Activated naive CD4-positive, alpha-beta T cell treated with anti-CD3 and anti-CD28 coated beads, Interleukin-2, amount 10 ng/mL, durations not matched to agents 7 days and 5 days (primary cell): ENCODE measurements at regions not wholly inside any gene's neighbourhood (a gene's known extent, or its start where the extent isn't known, plus 50 kb on each side); places are given as distances from the start of the nearest gene placed in this dataset.
A peak's percentile ranks its signal among the peaks of the same experiment; 100 is the strongest.
"Not testable (repeated sequence)": the region's sequence is repeated elsewhere in the genome, so short reads cannot be mapped to it uniquely, and the experiment has no call there.

Experiments
- CTCF ChIA-PET: fragments of 350-600 bp; sonication (Branson Sonifier 250); formaldehyde crosslinking; loops from one replicate; lab custom pipeline; 2021; ENCODE audit warnings: antibody characterized with exemption; lab: Charles Lee
- DNase-seq: peaks from one replicate; pipeline ENCODE4 v3.0.0-alpha.2; 2020
- H3K27ac Mint-ChIP-seq: one replicate; pipeline ENCODE4 v1.8.0; 2021; ENCODE audit warnings: mild to moderate bottlenecking, moderate library complexity, mixed read lengths
- H3K27me3 Mint-ChIP-seq: one replicate; pipeline ENCODE4 v1.8.0; 2021; ENCODE audit warnings: mild to moderate bottlenecking, mixed read lengths
- H3K36me3 Mint-ChIP-seq: one replicate; pipeline ENCODE4 v1.8.0; 2021; ENCODE audit warnings: mixed read lengths
- H3K4me1 Mint-ChIP-seq: one replicate; pipeline ENCODE4 v1.8.0; 2021; ENCODE audit warnings: mixed read lengths
- H3K4me3 Mint-ChIP-seq: one replicate; pipeline ENCODE4 v1.8.0; 2021; ENCODE audit warnings: mild to moderate bottlenecking, moderate library complexity, mixed read lengths
- H3K9me3 Mint-ChIP-seq: one replicate; pipeline ENCODE4 v1.8.0; 2021; ENCODE audit warnings: mixed read lengths

DNA sequence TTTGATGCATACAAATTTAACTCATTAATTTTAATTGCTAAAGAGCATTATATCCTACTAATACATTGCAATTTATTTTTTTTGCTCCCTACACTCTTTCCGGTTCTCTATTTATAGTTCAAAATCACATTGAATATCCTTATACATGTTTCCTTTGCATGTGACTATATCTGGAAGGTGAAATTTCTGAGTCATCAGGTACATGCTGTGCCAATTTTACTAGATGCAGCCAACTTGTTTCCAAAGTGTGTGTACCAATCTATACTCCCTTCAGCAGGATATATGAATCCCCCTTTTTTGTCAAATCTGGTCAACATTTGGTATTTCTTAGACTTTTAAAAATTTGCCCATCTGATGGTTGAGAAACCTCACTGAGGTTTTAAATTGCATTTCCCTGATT is 602.9 kb upstream of the CAMK1G start:
- Mint-ChIP-seq H3K27ac (no peak overlapping the region), H3K36me3 (no peaks in the 10 kb centered on the region), H3K4me1 (no peaks in the 10 kb centered on the region), H3K27me3 (peaks cover under 1% of the 10 kb centered on the region), H3K4me3 (no peak overlapping the region), H3K9me3 (no peaks in the 10 kb centered on the region)
- CTCF ChIA-PET = no interaction called here
- no peak for DNase-seq

DNA sequence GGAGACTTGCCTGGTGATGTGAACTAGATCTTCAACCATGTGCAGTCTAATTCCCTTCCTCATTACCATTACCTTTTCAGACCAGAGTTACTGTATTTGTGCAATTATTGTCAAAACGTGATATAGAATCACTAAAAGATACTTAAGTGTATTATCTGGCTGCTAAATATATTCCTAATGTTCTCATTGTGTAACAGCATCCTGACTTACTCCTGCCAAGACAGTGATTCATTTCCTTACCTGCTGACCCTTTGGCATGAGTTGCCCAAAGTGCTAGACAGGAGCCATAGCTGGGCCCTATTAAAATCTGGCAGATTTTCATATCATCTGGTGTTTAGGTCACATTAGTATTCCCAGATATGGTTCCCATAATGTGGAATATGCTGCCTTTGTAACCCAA is 598.3 kb upstream of the CAMK1G start:
- no peaks in the 10 kb centered on the region for H3K27me3 Mint-ChIP-seq
- H3K9me3 Mint-ChIP-seq = no peaks in the 10 kb centered on the region
- no peaks in the 10 kb centered on the region for H3K36me3 Mint-ChIP-seq

DNA sequence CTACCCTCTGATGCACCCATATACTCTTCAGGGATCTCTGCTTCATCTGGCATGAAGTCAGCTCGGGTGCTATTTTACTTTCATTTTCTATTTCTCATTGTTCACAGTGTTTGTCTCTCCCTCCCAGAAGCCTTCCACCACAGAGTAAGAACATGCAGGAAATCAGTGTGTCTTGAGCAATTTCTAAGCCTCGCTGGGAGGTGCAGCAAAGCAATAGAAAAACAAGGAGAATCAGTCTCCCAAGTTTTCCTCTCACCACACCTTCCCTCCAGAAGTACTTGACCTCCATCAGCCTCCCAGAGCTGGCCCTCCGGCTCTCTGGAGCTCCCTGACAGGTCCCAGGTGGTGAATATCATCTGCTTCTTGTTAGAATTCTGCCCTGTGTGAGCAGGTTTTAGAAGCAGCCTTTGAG is 594.7 kb upstream of the CAMK1G start:
- CTCF ChIA-PET = no interaction called here
- H3K4me3 Mint-ChIP-seq = peak overlapping the region; percentile 56
- no peaks in the 10 kb centered on the region for H3K9me3 Mint-ChIP-seq
- DNase-seq = peak; percentile 46
- H3K4me1 Mint-ChIP-seq = peaks cover 20% of the 10 kb centered on the region
- H3K27me3 Mint-ChIP-seq = peaks cover 5% of the 10 kb centered on the region
- no peaks in the 10 kb centered on the region for H3K36me3 Mint-ChIP-seq
- H3K27ac Mint-ChIP-seq = peak overlapping the region; percentile 80

More for the DNA sequence above, 598.3 kb upstream of the CAMK1G start:
- Mint-ChIP-seq H3K4me3 (no peak overlapping the region), H3K27ac (no peak overlapping the region), H3K4me1 (peaks cover 20% of the 10 kb centered on the region)
- CTCF ChIA-PET = no interaction called here
- DNase-seq = no peak

DNA sequence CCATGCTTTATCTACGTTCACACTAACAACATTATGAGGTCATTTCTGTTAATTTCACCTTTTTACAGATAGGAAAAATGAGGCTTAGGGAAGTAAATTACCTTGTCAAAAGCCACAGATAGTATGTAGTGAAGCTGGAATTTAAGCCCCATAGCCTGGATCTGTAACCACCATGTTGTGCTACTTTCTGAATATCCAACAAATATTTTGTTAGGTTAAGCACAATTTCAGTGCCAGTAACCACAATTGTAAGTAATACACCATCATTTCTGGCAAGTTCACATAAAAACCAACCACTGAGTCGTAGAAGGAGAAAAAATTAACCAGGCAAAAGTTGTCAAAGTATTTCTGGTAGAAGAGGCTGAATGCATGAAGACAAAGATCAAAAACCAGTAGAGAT is 593.1 kb upstream of the CAMK1G start:
- no peaks in the 10 kb centered on the region for H3K9me3 Mint-ChIP-seq
- DNase-seq = no peak
- CTCF ChIA-PET = no interaction called here
- no peak overlapping the region for H3K4me3 Mint-ChIP-seq
- H3K4me1 Mint-ChIP-seq = peaks cover 20% of the 10 kb centered on the region
- no peak overlapping the region for H3K27ac Mint-ChIP-seq
- H3K36me3 Mint-ChIP-seq = no peaks in the 10 kb centered on the region
- H3K27me3 Mint-ChIP-seq = peaks cover 5% of the 10 kb centered on the region

DNA sequence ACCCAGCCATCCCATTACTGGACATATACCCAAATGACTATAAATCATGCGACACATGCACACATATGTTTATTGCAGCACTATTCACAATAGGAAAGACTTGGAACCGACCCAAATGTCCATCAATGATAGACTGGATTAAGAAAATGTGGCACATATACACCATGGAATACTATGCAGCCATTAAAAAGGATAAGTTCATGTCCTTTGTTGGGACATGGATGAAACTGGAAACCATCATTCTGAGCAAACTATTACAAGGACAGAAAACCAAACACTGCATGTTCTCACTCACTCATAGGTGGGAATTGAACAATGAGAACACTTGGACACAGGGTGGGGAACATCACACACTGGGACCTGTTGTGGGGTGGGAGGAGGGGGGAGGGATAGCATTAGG is 586.5 kb upstream of the CAMK1G start:
- H3K27ac Mint-ChIP-seq, CTCF ChIA-PET, DNase-seq, H3K27me3 Mint-ChIP-seq, H3K4me1 Mint-ChIP-seq, H3K9me3 Mint-ChIP-seq, H3K36me3 Mint-ChIP-seq, H3K4me3 Mint-ChIP-seq: not testable (repeated sequence)

DNA sequence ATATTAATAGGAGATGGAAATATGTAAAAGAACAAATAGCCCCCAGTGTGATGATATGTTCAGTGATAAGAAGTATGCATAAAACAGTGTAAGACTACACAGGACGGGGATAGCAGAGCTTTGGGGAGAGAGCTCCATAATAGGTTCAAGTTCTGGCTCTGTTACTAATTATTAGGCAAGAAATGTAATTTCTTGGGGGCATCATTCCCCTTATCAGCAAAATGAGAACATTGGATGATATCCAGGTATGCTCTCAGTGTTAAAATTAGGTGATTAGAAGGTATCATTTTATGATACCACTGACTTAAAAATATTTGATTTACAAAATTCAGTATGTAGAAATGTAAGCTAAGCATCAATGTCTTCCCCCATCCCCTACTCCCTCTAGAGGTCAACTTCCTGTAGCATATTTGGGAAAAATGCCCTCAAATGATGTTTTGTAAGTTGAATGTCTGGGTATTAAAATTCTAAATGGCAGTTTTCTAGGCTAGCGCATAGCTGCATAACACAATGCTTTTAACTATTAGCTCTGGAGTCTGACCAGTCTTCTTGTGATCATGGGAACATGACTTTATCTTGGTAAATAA is 585.7 kb upstream of the CAMK1G start:
- CTCF ChIA-PET = interaction anchor here (0.6 to 1.0 kb wide), 2 partner anchors 345 to 401 kb away, joined by 3 to 4 read pairs; no protein-coding TSS in a partner anchor

DNA sequence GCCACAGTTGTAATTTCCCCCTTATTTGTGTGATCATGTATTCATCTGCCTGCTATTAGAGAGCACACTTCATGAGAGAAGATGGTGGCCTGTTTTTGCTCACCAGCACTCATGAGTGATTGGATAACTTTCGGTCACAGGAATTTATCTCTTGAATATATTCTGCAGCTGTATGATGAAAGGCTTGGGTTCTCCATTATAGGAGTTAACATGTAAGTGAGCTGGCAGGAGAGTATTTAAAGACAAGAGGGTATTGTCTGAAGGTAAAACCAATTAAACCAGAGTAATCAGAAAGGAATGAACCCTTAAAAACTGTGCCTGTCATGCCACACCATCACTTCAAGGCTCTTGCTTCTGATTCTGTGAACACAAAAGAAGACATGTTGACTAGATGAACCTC is 574.9 kb upstream of the CAMK1G start:
- CTCF ChIA-PET = no interaction called here
- Mint-ChIP-seq H3K36me3 (no peaks in the 10 kb centered on the region), H3K27me3 (no peaks in the 10 kb centered on the region), H3K4me3 (no peak overlapping the region), H3K27ac (no peak overlapping the region), H3K9me3 (no peaks in the 10 kb centered on the region), H3K4me1 (no peaks in the 10 kb centered on the region)
- no peak for DNase-seq

More for the DNA sequence above, 585.7 kb upstream of the CAMK1G start:
- no peak for DNase-seq
- no peaks in the 10 kb centered on the region for H3K36me3 Mint-ChIP-seq
- peaks cover 3% of the 10 kb centered on the region for H3K27me3 Mint-ChIP-seq
- no peak overlapping the region for H3K27ac Mint-ChIP-seq
- H3K4me3 Mint-ChIP-seq = no peak overlapping the region
- no peaks in the 10 kb centered on the region for H3K9me3 Mint-ChIP-seq
- no peaks in the 10 kb centered on the region for H3K4me1 Mint-ChIP-seq

DNA sequence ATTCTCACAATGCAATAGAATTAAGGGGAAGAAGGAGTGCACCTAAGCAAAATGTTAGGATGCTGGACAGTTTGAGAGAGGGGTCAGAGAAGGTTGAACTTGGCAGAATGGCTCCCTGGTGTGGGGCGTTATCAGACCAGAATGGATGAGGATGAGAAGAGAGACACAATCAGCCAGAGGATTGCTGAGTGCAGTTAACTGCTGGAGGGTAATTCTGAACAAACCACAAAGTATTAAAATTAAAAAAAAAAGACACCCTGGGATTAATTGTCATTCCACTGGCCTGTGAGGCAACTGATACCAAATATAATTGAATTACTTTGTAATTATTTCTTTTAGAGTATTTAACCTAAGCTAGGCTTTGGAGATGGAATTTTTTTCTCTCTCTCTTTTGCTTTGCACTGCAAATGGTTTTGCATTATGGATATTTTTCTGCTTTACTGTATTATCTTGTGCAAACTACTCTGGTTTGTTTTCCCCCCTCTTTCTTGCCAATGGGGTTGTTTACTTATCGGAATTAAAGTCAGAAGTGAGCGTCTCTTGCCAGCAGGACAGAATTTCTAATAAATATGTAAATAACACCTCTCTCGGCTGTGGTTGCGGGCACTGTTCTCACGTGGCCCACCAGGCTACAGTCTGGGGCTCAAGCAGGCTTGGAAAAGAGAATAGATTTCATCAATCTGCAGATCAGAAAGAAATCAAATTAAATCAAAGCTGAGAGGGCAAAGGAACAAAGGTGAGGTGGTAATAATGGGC is 572.9 kb upstream of the CAMK1G start:
- Mint-ChIP-seq H3K4me3 (no peak overlapping the region), H3K4me1 (no peaks in the 10 kb centered on the region), H3K27ac (no peak overlapping the region), H3K9me3 (no peaks in the 10 kb centered on the region), H3K36me3 (no peaks in the 10 kb centered on the region), H3K27me3 (no peaks in the 10 kb centered on the region)
- CTCF ChIA-PET = interaction anchor here (0.6 kb wide), 1 partner anchor 723 kb away, joined by 3 read pairs; no protein-coding TSS in a partner anchor
- DNase-seq = no peak

DNA sequence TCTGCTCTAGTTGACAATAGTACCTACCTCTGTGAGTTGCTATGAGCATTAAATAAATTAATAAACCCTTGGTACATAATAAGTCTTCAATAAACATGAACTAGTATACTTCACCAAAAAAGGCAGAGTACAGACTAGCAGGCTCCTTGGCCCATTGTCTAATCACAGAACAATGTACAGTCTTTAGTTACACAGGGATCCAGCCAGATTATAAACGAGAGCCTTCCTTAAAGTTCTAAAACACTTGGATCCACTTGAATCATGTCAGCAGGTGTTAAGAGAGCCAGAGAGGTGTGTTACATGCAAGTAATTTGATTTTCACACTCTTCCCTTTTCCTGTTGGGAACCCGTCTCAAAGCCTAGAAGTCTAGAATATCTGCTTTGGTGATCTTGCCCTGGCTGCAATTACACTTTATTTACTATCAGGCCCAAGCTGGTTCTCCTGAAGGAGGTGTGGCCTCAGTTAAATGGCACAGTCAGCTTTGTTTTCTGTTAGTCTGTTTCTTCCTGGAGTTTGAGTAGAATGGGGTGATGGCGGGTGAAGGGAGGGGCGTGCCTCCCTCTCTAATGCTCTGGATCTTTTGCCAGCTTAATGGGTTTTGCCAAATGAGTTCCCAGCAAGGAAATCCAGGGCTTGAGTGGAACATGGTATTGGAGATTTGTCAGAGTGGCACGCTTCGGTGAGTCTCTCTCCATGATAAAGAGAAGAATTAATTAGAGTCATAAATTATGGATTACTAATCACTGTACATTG is 570.9 kb upstream of the CAMK1G start:
- Mint-ChIP-seq H3K36me3 (no peaks in the 10 kb centered on the region), H3K27me3 (no peaks in the 10 kb centered on the region), H3K9me3 (no peaks in the 10 kb centered on the region), H3K27ac (no peak overlapping the region), H3K4me3 (no peak overlapping the region), H3K4me1 (no peaks in the 10 kb centered on the region)
- DNase-seq = no peak
- CTCF ChIA-PET = no interaction called here

DNA sequence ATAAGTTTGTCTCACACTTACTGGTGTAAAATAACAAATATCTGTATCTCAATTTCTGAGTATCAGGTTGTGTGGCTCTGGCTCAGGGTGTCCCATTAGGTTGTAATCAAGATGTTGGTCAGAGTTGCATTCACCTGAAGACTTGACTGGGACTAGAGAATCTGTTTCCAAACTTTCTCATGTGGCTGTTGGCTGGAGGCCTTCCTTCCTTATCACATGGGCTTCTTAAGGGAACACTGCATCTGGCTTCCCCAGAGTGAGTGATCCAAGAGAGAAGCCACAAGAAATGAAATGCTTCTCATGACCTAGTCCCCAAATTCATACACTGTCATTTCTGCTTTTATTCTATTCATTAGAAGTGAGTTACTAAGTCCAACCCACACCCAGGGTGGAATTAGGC is 568.4 kb upstream of the CAMK1G start:
- no peak for DNase-seq
- CTCF ChIA-PET = no interaction called here
- Mint-ChIP-seq H3K4me1 (no peaks in the 10 kb centered on the region), H3K36me3 (no peaks in the 10 kb centered on the region), H3K4me3 (no peak overlapping the region), H3K27ac (no peak overlapping the region), H3K27me3 (peaks cover 3% of the 10 kb centered on the region), H3K9me3 (no peaks in the 10 kb centered on the region)

DNA sequence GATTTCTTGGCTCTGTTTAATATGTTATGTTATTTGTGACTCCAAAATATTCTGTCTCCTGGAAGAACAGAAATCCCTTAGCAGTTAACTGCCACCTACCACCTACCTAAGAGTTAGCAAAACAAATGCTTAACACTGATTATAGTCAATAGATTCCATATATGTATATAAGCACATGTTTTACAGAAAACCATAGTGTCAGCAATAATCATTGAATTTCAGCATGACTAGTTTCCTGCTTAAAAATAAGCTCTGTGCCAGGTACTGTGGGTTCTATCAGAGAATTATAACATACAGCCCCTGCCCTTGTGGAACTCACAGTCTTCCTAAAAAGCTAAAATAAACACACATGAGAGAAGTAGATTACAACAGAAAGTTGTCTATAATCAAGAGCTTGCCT is 561.9 kb upstream of the CAMK1G start:
- H3K27ac Mint-ChIP-seq = no peak overlapping the region
- H3K4me3 Mint-ChIP-seq = no peak overlapping the region
- H3K27me3 Mint-ChIP-seq = peaks cover 3% of the 10 kb centered on the region
- no peaks in the 10 kb centered on the region for H3K36me3 Mint-ChIP-seq
- CTCF ChIA-PET = no interaction called here
- peaks cover 5% of the 10 kb centered on the region for H3K9me3 Mint-ChIP-seq
- no peaks in the 10 kb centered on the region for H3K4me1 Mint-ChIP-seq
- DNase-seq = no peak

DNA sequence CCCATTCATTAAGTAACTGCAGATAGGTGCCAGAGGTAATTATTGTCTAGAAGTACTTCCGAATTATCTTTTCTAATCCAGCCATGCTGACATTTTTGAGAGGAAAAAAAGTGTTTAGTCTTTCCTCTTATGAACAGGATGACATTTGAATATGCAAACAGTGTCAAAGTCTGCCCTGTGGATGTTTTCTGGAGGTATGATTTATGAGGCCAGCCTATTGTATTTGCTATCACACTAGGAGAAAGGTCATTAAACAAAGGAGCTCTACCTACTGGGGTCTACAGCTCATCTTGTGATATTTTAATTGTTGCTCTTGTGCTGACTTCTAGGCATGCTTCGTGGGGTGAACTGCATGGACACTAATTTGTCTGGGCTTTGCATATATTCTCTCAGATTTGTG is 559.7 kb upstream of the CAMK1G start:
- H3K36me3 Mint-ChIP-seq = no peaks in the 10 kb centered on the region
- CTCF ChIA-PET = no interaction called here
- no peak for DNase-seq
- no peak overlapping the region for H3K27ac Mint-ChIP-seq
- no peak overlapping the region for H3K4me3 Mint-ChIP-seq
- H3K9me3 Mint-ChIP-seq = peaks cover 5% of the 10 kb centered on the region
- no peaks in the 10 kb centered on the region for H3K4me1 Mint-ChIP-seq
- H3K27me3 Mint-ChIP-seq = peaks cover 3% of the 10 kb centered on the region

DNA sequence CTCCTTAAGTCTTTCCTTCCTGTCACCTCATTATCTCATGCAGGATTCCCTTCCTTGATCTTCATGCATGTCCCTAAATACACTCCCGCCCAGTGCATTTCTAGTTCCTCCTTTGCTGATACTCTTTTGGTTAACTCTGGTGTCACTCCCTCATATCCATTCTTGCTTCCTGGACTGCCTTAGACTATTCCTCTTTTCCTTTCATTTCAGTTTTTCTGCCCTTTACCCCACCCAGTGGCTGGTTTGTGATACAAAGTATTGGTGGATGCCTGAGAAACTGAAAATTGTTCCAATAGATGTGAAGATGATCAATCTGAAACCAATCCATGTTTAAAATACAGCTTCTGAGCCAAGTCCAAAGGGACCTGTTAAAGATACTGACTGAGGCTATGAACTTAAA is 553.8 kb upstream of the CAMK1G start:
- CTCF ChIA-PET = no interaction called here
- no peak for DNase-seq
- no peaks in the 10 kb centered on the region for H3K9me3 Mint-ChIP-seq
- H3K27me3 Mint-ChIP-seq = no peaks in the 10 kb centered on the region
- H3K4me1 Mint-ChIP-seq = no peaks in the 10 kb centered on the region
- H3K4me3 Mint-ChIP-seq = no peak overlapping the region
- no peak overlapping the region for H3K27ac Mint-ChIP-seq
- H3K36me3 Mint-ChIP-seq = no peaks in the 10 kb centered on the region

DNA sequence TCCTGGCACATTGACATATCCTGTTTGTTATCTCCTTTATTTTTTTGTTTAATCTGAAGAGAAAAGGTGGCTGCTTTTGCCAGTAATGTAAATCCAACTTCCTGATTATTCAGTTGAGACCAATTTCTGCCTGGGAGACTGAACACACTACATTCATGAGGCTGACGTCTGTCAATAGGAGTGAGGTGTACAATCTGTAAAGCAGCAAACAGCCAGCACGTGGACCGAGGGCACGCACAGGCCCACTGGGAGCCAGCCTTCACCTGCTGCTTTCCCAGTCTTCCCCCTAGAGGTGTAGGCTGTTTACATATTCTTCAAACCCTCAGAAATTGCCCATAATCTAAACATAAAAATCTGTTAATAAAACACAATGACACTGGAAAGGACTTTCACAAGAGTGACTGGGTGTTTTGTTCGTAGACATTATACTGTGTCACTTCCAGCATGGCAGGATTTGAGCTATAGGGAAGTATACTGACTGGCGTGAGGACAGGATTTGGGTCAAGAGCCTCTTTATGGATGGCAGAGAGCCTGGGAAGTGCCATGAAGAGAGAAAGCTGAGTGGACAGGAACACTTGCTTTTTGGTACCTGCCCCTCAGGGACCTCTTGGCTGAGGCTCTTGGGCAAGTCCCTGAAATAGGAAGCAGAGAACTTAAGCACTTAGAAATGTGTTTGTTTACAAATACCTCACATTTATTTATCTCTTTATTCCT is 552.9 kb upstream of the CAMK1G start:
- Mint-ChIP-seq H3K9me3 (no peaks in the 10 kb centered on the region), H3K4me3 (no peak overlapping the region), H3K4me1 (no peaks in the 10 kb centered on the region), H3K27ac (no peak overlapping the region), H3K36me3 (no peaks in the 10 kb centered on the region), H3K27me3 (no peaks in the 10 kb centered on the region)
- no peak for DNase-seq
- CTCF ChIA-PET = no interaction called here
